HG03103 (cell line): ENCODE measurements at regions not wholly inside any gene's neighbourhood (a gene's known extent, or its start where the extent isn't known, plus 50 kb on each side); places are given as distances from the start of the nearest gene placed in this dataset.
"Not testable (repeated sequence)": the region's sequence is repeated elsewhere in the genome, so short reads cannot be mapped to it uniquely, and the experiment has no call there.

Experiments used
- ATAC-seq: cut with Tn5 transposase; IDR thresholded peaks from one replicate; pipeline ENCODE4 v1.9.1; 2021; ENCODE audit warnings: low read depth; ENCODE audit not compliant: unreplicated experiment

DNA sequence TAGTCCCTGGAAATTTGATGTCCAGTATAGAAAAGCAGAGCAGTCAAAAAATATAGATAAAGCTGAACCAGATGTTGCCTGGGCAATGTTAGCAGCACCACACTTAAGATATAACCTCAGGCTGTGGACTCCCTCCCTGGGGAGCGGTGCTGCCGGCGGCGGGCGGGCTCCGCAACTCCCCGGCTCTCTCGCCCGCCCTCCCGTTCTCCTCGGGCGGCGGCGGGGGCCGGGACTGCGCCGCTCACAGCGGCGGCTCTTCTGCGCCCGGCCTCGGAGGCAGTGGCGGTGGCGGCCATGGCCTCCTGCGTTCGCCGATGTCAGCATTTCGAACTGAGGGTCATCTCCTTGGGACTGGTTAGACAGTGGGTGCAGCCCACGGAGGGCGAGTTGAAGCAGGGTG lies 86.9 kb upstream of the GOLGA6L6 start:
- ATAC-seq, result not testable (repeated sequence)

- not testable (repeated sequence) for ATAC-seq
Measured at GRCh38 chr15:20625469-20625868, 83.9 kb upstream of the GOLGA6L6 start.

- ATAC-seq, result not testable (repeated sequence)
Measured at GRCh38 chr15:20624085-20624484, 82.5 kb upstream of the GOLGA6L6 start.

DNA sequence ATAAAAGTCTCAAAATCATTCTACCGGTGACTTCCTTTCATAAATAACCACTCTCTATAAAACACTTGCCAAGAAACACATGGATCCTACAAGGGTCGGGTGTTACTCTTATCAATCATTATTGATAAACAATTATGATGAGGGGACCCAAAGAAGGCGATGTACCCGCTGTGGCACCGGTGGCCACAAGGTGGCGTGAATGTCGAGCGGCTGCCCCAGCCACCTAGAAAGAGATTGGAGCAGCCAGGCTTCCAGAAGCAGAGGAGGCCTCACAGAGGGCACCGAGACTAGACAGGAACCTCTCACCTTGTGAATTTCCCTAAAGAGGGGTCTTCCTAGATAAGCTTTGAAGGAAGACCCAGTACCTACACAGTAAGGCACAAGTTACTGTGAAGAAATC lies 80.5 kb upstream of the GOLGA6L6 start:
- peak; percentile 77 for ATAC-seq

DNA sequence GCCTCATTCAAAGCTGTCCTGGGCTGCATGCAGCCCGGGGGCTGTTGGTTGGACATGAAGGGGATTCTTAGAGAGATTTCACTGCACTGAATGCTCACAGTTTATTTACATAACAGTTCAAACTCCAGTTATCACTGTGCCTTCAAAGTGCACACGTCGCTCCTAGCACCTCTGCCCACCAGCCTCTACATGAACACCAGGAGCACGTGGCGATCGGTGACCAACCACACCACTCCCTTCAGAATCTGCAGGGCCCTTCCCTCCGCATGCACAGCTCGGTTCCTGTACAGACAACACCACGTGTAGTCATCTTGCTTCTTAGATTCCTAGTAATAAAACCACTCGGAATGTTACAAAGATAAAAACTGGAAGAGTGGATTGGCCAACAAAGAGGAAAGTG lies 72.9 kb upstream of the GOLGA6L6 start:
- ATAC-seq, result not testable (repeated sequence)

DNA sequence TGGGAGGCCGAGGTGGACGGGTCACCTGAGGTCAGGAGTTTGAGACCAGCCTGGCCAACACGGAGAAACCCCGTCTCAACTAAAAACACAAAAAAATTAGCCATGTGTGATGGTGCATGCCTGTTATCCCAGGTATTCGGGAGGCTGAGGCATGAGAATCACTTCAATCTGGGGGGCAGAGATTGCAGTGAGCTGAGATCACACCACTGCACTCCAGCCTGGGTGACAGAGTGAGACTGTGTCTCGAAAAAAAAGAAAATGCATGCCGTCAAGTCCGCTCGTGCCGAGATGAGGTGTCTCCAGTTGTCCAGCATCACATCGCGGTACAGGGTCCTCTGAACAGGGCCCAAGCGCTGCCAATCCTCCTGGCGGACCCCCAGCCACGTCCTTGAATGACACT lies 71.2 kb upstream of the GOLGA6L6 start:
- not testable (repeated sequence) for ATAC-seq

- not testable (repeated sequence) for ATAC-seq
Measured at GRCh38 chr15:20612356-20612755, 70.8 kb upstream of the GOLGA6L6 start.

GRCh38 chr15:20611667-20612290 lies 70.2 kb upstream of the GOLGA6L6 start:
- not testable (repeated sequence) for ATAC-seq

GRCh38 chr15:20608179-20608578 lies 66.6 kb upstream of the GOLGA6L6 start:
- ATAC-seq, result not testable (repeated sequence)

GRCh38 chr15:20597245-20597644 lies 55.6 kb upstream of the GOLGA6L6 start:
- ATAC-seq, result not testable (repeated sequence)

GRCh38 chr15:20594219-20594618 lies 52.6 kb upstream of the GOLGA6L6 start:
- ATAC-seq, result not testable (repeated sequence)

DNA sequence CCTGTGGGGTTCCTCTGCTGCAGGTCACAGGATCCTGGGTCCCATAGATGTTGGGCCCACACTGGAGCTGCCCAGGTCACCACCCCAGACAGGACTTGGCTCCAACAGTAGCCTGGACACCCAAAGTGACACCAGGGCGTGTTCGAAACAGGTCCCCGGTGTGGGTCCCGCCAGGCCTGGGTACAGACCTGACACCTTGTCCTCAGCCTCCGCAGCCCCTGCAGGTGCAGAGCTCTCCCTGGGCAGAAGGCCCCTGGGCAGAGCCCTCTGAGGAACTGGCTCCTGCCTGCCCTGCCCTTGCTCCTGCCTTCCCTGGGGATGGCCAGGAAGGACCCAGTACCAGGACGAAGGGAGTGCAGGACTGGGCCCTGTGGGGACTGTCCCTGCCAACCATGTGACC lies 50.3 kb upstream of the GOLGA6L6 start:
- ATAC-seq, result not testable (repeated sequence)
